SK-N-SH treated with all-trans-retinoic acid at 6 μM for 48 hours (cell line): ENCODE measurements at regions not wholly inside any gene's neighbourhood (a gene's known extent, or its start where the extent isn't known, plus 50 kb on each side); places are given as distances from the start of the nearest gene placed in this dataset.

Experiments used
- CREB5 ChIP-seq: fragments of 250-450 bp; sonication (Bioruptor Pico); IDR thresholded peaks from 2 replicates; pipeline ENCODE4 v1.5.1; 2020; ENCODE audit warnings: low read depth, mild to moderate bottlenecking, moderate library complexity
- CSDC2 ChIP-seq: fragments of 250-450 bp; sonication (Bioruptor Pico); IDR thresholded peaks from 2 replicates; pipeline ENCODE4 v1.5.0; 2020; ENCODE audit warnings: mild to moderate bottlenecking, moderate library complexity
- ESRRG ChIP-seq: fragments of 250-450 bp; sonication (Bioruptor Pico); IDR thresholded peaks from 2 replicates; pipeline ENCODE4 v1.6.1; 2021; ENCODE audit warnings: mild to moderate bottlenecking
- GLIS3 ChIP-seq: fragments of 250-450 bp; sonication (Bioruptor Pico); IDR thresholded peaks from 2 replicates; pipeline ENCODE4 v1.5.0; 2020; ENCODE audit warnings: mild to moderate bottlenecking, moderate library complexity
- OSR1 ChIP-seq: fragments of 250-450 bp; sonication (Bioruptor Pico); IDR thresholded peaks from 2 replicates; pipeline ENCODE4 v1.8.0; 2022; ENCODE audit warnings: moderate library complexity, mild to moderate bottlenecking, inconsistent platforms
- PATZ1 ChIP-seq: fragments of 250-450 bp; sonication (Bioruptor Pico); IDR thresholded peaks from 2 replicates; pipeline ENCODE4 v1.8.0; 2020; ENCODE audit warnings: mild to moderate bottlenecking, moderate library complexity, borderline replicate concordance
- POU6F1 ChIP-seq: fragments of 250-450 bp; sonication (Bioruptor Pico); IDR thresholded peaks from 2 replicates; pipeline ENCODE4 v1.8.0; 2021; ENCODE audit warnings: low read depth, mild to moderate bottlenecking, moderate library complexity, borderline replicate concordance
- PPARA ChIP-seq: fragments of 250-450 bp; sonication (Bioruptor Pico); IDR thresholded peaks from 2 replicates; pipeline ENCODE4 v1.5.0; 2020; ENCODE audit warnings: mild to moderate bottlenecking, borderline replicate concordance
- RARB ChIP-seq: fragments of 250-450 bp; sonication (Bioruptor Pico); IDR thresholded peaks from 2 replicates; pipeline ENCODE4 v1.8.0; 2021; ENCODE audit warnings: mild to moderate bottlenecking, moderate library complexity
- SNAI2 ChIP-seq: fragments of 250-450 bp; sonication (Bioruptor Pico); IDR thresholded peaks from 2 replicates; pipeline ENCODE4 v1.5.0; 2020; ENCODE audit warnings: mild to moderate bottlenecking, moderate library complexity
- TOX ChIP-seq: fragments of 250-450 bp; sonication (Bioruptor Pico); IDR thresholded peaks from 2 replicates; pipeline ENCODE4 v1.8.0; 2021; ENCODE audit warnings: mild to moderate bottlenecking, moderate library complexity, borderline replicate concordance
- TSHZ2 ChIP-seq: fragments of 250-450 bp; sonication (Bioruptor Pico); IDR thresholded peaks from 2 replicates; pipeline ENCODE4 v1.5.0; 2020; ENCODE audit warnings: mild to moderate bottlenecking, moderate library complexity
- ZFP30 ChIP-seq: fragments of 450-650 bp; formaldehyde crosslinking; IDR thresholded peaks from 2 replicates; pipeline ENCODE4 v1.5.0; 2022; ENCODE audit warnings: mild to moderate bottlenecking, moderate library complexity
- ZNF70 ChIP-seq: fragments of 450-650 bp; formaldehyde crosslinking; IDR thresholded peaks from 2 replicates; pipeline ENCODE4 v1.5.0; 2020; ENCODE audit warnings: mild to moderate bottlenecking, moderate library complexity

- TF ChIP-seq TSHZ2 (CRISPR knock-in tag) (no peak), TOX (CRISPR knock-in tag) (no peak), RARB (no peak), POU6F1 (CRISPR knock-in tag) (no peak), PATZ1 (CRISPR knock-in tag) (no peak), ZFP30 (no peak), GLIS3 (CRISPR knock-in tag) (no peak), ZNF70 (no peak), ESRRG (CRISPR knock-in tag) (no peak), PPARA (CRISPR knock-in tag) (no peak), CREB5 (CRISPR knock-in tag) (no peak), OSR1 (CRISPR knock-in tag) (no peak), SNAI2 (CRISPR knock-in tag) (no peak), CSDC2 (CRISPR knock-in tag) (no peak)
These were observed 247.9 kb downstream of the ERMARD start for GRCh38 chr6:169999367-169999766.
